GM12864 (cell line): ENCODE measurements at regions not wholly inside any gene's neighbourhood (a gene's known extent, or its start where the extent isn't known, plus 50 kb on each side); places are given as distances from the start of the nearest gene placed in this dataset.

Experiments used
- DNase-seq: peaks from one replicate; pipeline ENCODE4 v3.0.0-alpha.2; 2011; ENCODE audit warnings: low read depth
- H3K4me3 ChIP-seq: 2 replicates; pipeline ENCODE4 v1.5.1; 2011; ENCODE audit warnings: mild to moderate bottlenecking, low read depth, low read length, control low read depth
- TF ChIP-seq, protein P1 (sequence below): IDR thresholded peaks from 2 replicates; pipeline ENCODE4 v1.5.1; 2011; ENCODE audit warnings: low read depth, mild to moderate bottlenecking, moderate library complexity, low read length, control low read depth, inconsistent platforms; ENCODE audit errors: missing control alignments

DNA sequence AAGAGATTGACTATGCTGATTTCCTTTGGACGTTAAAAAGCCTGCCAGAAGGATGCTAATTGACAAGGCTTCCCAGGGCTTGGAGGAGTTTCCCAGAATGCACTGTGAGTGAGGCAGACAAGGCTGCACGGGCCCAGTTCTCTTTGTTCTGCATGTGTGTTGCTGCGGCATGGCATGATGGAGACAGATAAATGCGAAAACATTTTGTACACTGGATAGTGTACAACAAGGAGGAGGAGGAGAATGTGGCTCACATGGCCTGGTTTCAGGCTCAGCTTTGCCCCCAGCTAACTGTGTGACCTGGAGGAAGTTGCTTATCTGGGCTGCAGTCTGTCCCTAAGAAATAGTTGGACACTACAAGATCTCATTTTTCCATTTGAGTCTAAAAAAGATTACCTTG, 135.5 kb upstream of the CPEB4 start:
- TF ChIP-seq, protein P1, sequence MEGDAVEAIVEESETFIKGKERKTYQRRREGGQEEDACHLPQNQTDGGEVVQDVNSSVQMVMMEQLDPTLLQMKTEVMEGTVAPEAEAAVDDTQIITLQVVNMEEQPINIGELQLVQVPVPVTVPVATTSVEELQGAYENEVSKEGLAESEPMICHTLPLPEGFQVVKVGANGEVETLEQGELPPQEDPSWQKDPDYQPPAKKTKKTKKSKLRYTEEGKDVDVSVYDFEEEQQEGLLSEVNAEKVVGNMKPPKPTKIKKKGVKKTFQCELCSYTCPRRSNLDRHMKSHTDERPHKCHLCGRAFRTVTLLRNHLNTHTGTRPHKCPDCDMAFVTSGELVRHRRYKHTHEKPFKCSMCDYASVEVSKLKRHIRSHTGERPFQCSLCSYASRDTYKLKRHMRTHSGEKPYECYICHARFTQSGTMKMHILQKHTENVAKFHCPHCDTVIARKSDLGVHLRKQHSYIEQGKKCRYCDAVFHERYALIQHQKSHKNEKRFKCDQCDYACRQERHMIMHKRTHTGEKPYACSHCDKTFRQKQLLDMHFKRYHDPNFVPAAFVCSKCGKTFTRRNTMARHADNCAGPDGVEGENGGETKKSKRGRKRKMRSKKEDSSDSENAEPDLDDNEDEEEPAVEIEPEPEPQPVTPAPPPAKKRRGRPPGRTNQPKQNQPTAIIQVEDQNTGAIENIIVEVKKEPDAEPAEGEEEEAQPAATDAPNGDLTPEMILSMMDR = no peak
- no peak overlapping the region for H3K4me3 ChIP-seq
- no peak for DNase-seq

DNA sequence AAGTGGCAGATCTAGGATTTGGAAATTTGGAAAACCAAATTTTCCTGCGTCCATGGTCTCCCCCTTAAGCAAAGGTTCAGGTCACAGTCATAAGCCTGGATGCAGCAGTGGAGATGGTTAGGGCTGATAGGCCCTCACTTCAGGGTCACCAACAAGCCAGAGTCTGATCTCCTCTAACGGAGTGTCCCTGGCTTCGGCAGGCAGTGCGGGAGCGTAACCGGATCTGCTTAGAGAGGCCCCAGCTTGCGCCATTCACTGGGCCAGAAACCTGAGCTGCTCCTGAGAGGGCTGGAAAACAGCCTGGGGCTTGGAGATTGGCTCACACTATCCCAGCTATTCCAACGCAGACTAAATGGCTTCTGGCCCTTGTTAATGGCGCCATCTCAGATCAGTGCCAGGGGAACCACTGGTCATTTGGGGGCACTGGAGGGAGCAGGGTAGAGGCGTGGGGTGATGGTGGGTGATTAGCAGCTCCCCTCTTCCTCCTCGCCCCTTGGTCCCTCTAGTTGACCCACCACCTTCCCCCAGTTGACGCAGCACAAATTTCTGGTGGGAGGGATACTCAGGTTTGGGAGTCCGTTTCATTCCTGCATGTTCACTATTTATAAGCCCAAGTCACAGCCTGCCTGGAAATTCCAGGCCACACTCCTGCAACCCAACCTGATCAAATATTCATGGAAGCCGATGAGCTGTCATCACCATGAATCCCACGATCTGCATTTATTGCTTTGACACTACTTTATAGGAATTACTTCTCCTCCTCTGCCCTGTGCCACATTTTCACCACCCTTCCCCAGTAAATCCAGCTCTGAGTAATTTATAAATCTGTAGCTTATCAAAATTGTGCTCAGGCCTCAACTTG, 134.6 kb upstream of the CPEB4 start:
- no peak for DNase-seq
- no peak overlapping the region for H3K4me3 ChIP-seq
- TF ChIP-seq, protein P1 = no peak

DNA sequence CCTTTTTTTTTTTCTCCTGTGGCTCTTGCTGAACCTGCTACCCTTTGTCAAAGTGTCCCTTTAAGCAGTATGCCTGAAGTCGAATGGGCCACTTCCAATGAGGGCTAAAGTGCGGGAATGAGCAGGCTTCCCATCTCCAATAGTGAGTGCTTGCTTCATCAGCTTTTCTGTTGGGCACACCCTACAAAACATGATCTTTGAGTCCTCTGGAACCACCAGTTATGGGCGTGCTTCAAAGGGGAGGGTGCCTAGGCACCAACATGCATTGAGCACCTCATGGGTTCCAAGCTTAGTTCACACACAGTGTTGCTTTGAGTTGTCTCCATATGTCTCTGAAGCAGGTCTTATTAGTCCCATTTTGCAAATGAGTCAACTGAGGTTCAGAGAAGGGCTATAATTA, 132.8 kb upstream of the CPEB4 start:
- TF ChIP-seq, protein P1 = no peak
- no peak overlapping the region for H3K4me3 ChIP-seq
- no peak for DNase-seq

DNA sequence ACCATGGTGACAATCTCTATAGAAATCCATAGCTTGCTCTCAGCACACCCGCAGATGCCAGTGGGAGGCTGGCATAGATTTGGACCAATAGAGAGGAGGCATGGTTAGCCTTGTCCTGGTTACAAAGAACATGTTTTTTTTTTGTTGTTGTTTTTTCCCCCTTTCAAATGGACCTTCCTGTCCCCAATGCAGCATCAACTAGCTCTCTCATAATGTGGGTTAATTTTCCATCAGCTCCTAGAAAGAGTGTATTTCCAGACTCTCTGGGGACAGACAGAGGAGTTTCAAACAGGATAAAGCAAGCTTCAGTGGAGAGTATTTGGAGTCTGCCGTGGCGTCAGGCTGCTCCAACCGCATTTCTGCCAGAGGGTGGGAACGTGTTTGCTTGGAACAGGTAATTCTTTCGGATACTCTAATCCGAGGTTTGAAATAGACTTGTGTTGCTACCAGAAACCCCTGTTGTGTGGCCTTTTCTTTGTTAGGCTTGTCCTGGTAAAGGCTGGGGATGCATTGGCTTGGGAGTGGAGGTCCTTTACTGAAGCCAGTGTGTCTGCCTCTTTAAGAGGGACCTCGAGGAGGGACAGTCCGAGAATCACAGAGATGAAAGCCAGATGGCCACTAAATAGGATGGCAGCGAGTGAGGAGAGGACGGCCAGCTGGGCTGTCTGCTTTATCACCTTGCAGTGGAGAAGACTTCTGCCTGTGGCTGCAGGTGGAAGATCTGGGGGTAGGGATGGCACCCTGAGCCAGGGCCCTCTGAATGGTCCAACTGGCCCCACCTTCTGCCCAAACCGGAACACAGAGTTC, 130.5 kb upstream of the CPEB4 start:
- H3K4me3 ChIP-seq = no peak overlapping the region
- TF ChIP-seq, protein P1 = no peak
- no peak for DNase-seq

DNA sequence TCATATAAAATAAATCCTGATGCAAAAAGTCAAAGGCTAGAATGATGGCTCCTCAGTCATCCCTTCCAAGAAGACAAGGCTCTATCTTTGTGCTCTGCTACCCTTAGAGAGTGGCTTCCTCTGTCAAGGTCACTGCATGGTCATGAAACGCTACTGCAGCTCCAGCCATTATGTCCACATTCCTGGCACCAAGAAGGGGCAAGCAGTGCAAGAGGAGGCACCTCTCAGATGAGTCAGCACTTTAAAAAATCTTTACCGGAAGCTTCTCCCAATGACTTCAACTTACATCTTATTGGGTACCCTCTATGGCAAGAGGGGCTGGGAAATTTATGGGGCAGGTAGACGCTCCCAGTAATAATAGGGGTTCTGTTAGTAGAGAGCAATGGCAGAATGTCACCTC, 129.5 kb upstream of the CPEB4 start:
- TF ChIP-seq, protein P1 = no peak
- no peak overlapping the region for H3K4me3 ChIP-seq
- DNase-seq = no peak

DNA sequence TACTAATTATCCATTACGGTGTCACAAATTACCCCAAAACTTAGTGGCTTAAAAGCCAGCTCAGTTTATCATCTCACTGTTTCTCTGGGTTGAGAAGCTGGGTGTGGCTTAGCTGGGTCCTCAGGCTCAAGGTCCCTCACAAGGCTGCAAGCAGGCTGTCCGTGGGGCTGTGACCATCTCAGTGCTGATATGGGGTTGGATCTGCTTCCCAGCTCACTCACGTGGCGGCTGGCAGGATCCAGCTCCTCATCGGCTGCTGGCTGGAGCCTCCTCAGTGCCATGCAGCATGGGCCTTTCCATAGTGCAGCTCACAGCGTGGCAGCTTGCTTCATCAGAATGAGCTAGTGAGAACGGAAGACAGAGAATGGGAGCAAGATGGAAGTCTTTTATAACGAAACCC, 128.5 kb upstream of the CPEB4 start:
- TF ChIP-seq, protein P1 = no peak
- no peak overlapping the region for H3K4me3 ChIP-seq
- no peak for DNase-seq
